GM18907 (cell line): ENCODE measurements at regions not wholly inside any gene's neighbourhood (a gene's known extent, or its start where the extent isn't known, plus 50 kb on each side); places are given as distances from the start of the nearest gene placed in this dataset.

Experiments
- ATAC-seq: cut with Tn5 transposase; IDR thresholded peaks from one replicate; pipeline ENCODE4 v1.9.1; 2021; ENCODE audit warnings: mild to moderate bottlenecking, moderate library complexity; ENCODE audit not compliant: unreplicated experiment

GRCh38 chr6:3997177-3997770 lies 81.7 kb downstream of the FAM217A start:
- no peak for ATAC-seq

GRCh38 chr6:3999800-4000661 lies 78.9 kb downstream of the FAM217A start:
- ATAC-seq, result no peak

GRCh38 chr6:4004249-4004648 lies 74.7 kb downstream of the FAM217A start:
- no peak for ATAC-seq

- no peak for ATAC-seq
Measured at GRCh38 chr6:4008324-4009047, 70.5 kb downstream of the FAM217A start.

- no peak for ATAC-seq
Measured at GRCh38 chr6:4009486-4009885, 69.5 kb downstream of the FAM217A start.

GRCh38 chr6:4010048-4010447 lies 68.9 kb downstream of the FAM217A start:
- ATAC-seq, result no peak

- no peak for ATAC-seq
Measured at GRCh38 chr6:4010689-4011090, 68.2 kb downstream of the FAM217A start.

GRCh38 chr6:4012826-4013225 lies 66.1 kb downstream of the FAM217A start:
- ATAC-seq, result no peak

- ATAC-seq, result no peak
Measured at GRCh38 chr6:4017058-4017739, 61.7 kb downstream of the FAM217A start.

GRCh38 chr6:4017834-4018170 lies 61.1 kb downstream of the FAM217A start:
- ATAC-seq, result no peak

GRCh38 chr6:4018171-4018923 lies 60.6 kb downstream of the FAM217A start:
- peak; percentile 70 for ATAC-seq
